SK-N-MC (cell line): ENCODE measurements at regions not wholly inside any gene's neighbourhood (a gene's known extent, or its start where the extent isn't known, plus 50 kb on each side); places are given as distances from the start of the nearest gene placed in this dataset.

ENCODE experiments used
- EZH2 ChIP-seq: fragments of 200-600 bp; sonication (generic); IDR thresholded peaks from one replicate; pipeline ENCODE4 v1.6.1; 2017; ENCODE audit warnings: antibody characterized with exemption
- FOXP2 ChIP-seq: optimal IDR thresholded peaks from 2 replicates; pipeline ENCODE3; 2011; ENCODE audit warnings: mild to moderate bottlenecking, moderate library complexity; ENCODE audit not compliant: insufficient read depth; ENCODE audit errors: extremely low read length, control extremely low read depth
- POLR2AphosphoS5 ChIP-seq: IDR thresholded peaks from 2 replicates; pipeline ENCODE4 v1.6.1; 2012; ENCODE audit warnings: mild to moderate bottlenecking, low read depth, low read length, borderline replicate concordance

DNA sequence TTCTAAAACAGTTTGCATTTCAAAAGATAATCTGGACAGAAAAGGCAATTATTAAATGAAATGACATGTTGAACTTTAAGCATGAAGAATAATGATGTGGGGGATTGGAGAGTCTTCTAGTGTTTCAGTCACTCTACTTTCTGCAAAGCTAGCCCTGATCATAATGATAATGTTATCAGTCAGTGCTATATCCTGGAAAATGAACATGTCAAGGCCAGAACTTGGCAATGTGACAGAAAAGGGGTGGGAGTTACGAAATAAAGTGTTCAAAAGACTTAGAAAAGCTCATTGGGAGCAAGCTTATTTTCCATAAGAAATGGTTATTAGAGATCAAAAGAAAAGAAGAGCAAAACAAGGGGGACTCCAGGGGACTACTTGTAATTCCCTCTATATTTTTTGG lies 288.5 kb upstream of the SLC8A1 start:
- TF ChIP-seq EZH2 (no peak), POLR2AphosphoS5 (no peak), FOXP2 (no peak)
